HG03457 (cell line): ENCODE measurements at regions not wholly inside any gene's neighbourhood (a gene's known extent, or its start where the extent isn't known, plus 50 kb on each side); places are given as distances from the start of the nearest gene placed in this dataset.

ENCODE experiments used
- ATAC-seq: cut with Tn5 transposase; IDR thresholded peaks from one replicate; pipeline ENCODE4 v1.9.1; 2021; ENCODE audit warnings: moderate number of reproducible peaks; ENCODE audit not compliant: unreplicated experiment

GRCh38 chr2:234286956-234287355 is 209.9 kb downstream of the ARL4C start:
- no peak for ATAC-seq

- no peak for ATAC-seq
Measured at GRCh38 chr2:234286118-234286598, 210.7 kb downstream of the ARL4C start.

- no peak for ATAC-seq
Measured at GRCh38 chr2:234285541-234285940, 211.3 kb downstream of the ARL4C start.

GRCh38 chr2:234279637-234280036 is 217.2 kb downstream of the ARL4C start:
- no peak for ATAC-seq

- no peak for ATAC-seq
Measured at GRCh38 chr2:234278556-234279255, 218.2 kb downstream of the ARL4C start.

- no peak for ATAC-seq
Measured at GRCh38 chr2:234275515-234275914, 221.4 kb downstream of the ARL4C start.

GRCh38 chr2:234273887-234274584 is 222.8 kb downstream of the ARL4C start:
- ATAC-seq, result no peak

- ATAC-seq, result no peak
Measured at GRCh38 chr2:234272069-234272850, 221.8 kb downstream of the SPP2 start.

GRCh38 chr2:234271338-234271737 is 220.8 kb downstream of the SPP2 start:
- no peak for ATAC-seq

- no peak for ATAC-seq
Measured at GRCh38 chr2:234269769-234270204, 219.3 kb downstream of the SPP2 start.

- ATAC-seq, result no peak
Measured at GRCh38 chr2:234267534-234267933, 217.0 kb downstream of the SPP2 start.

GRCh38 chr2:234266952-234267351 is 216.4 kb downstream of the SPP2 start:
- ATAC-seq, result no peak

- no peak for ATAC-seq
Measured at GRCh38 chr2:234265206-234265605, 214.7 kb downstream of the SPP2 start.

GRCh38 chr2:234261736-234262135 is 211.2 kb downstream of the SPP2 start:
- ATAC-seq, result no peak

GRCh38 chr2:234259440-234259839 is 208.9 kb downstream of the SPP2 start:
- no peak for ATAC-seq

- ATAC-seq, result no peak
Measured at GRCh38 chr2:234258562-234259141, 208.2 kb downstream of the SPP2 start.

GRCh38 chr2:234257859-234258561 is 207.5 kb downstream of the SPP2 start:
- no peak for ATAC-seq

GRCh38 chr2:234256516-234256915 is 206.0 kb downstream of the SPP2 start:
- no peak for ATAC-seq

- no peak for ATAC-seq
Measured at GRCh38 chr2:234254783-234255521, 204.4 kb downstream of the SPP2 start.

GRCh38 chr2:234252772-234253171 is 202.3 kb downstream of the SPP2 start:
- ATAC-seq, result no peak
